Right forelimb (tissue), 1 donor: ENCODE measurements at regions not wholly inside any gene's neighbourhood (a gene's known extent, or its start where the extent isn't known, plus 50 kb on each side); places are given as distances from the start of the nearest gene placed in this dataset.
"Not testable (repeated sequence)": the region's sequence is repeated elsewhere in the genome, so short reads cannot be mapped to it uniquely, and the experiment has no call there.

Experiments
- DNase-seq: peaks from one replicate; pipeline ENCODE4 v3.0.0-alpha.2; 2018

DNA sequence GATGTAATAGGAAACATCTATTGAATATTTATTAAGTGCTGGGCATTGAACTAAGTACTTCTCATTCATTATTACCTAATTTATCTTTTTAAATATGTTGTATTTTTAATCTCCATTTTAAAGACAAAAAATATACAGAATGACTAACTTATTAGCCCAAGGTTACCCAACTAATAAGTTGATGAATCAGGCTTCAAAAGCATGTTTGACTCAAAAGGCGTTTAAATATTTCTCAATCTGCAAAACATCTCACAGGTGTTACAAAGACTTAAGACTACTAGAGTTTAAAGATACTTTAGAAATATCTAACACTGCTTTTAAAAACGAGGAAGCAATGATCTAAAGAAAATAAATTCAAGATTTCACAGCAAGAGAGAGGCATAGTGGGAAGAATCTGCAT, 457.4 kb upstream of the DCN start:
- DNase-seq: no peak

- DNase-seq: no peak
Observed at GRCh38 chr12:91639327-91639726, 456.7 kb upstream of the DCN start.

GRCh38 chr12:91637789-91638624, 455.4 kb upstream of the DCN start:
- DNase-seq: no peak

DNA sequence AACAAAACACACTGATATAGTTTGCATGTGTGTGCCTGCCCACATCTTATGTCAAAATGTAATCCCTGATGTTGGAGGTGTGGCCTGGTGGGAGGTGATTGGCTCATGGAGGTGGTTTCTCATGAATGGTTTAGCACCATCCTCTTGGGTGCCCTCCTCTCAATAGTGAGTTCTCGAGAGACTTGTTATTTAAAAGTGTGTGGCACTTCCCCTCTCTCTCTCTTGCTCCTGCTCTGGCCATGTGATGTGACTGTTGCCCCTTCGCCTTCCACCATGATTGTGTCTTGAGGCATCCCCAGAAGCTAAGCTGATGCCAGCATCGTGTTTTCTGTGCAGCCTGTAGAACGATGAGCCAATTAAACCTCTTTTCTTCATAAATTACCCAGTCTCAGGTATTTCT, 454.1 kb upstream of the DCN start:
- no peak for DNase-seq

GRCh38 chr12:91634386-91634713, 451.7 kb upstream of the DCN start:
- not testable (repeated sequence) for DNase-seq

- no peak for DNase-seq
Observed at GRCh38 chr12:91633734-91634357, 451.2 kb upstream of the DCN start.

GRCh38 chr12:91633206-91633605, 450.6 kb upstream of the DCN start:
- DNase-seq: no peak

DNA sequence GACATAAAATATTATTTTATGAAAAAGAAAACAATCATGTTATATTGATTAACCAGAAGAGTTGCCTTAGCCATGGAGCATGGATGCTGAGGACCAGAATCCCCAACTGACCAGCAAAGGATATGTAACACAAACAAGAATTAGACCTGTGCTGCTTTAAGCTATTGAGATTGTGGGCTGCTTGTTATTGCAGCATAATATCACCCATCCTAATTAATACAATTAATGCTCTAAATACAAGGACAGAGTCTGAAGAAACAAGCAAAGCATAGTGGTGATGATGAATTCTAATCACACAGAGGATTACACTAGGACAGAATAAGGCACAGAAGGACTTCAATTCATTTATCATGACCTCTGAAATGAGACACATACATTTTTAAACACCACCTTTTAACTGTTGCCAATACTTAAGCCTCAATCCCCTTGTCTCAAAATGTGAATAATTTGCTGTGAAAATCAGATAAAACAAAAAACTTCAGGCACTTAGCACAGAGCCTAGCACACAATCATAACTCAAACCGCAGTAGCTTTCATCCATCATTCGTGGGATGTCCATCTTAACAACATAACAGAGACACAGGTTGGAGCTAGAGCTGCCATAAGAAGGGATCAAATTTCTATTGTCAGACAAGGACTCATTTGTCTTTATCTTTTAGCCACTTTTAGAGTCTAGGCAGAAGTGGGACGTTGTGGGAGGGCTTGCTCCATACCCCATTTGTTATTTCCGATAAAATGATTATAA, 449.6 kb upstream of the DCN start:
- no peak for DNase-seq

DNA sequence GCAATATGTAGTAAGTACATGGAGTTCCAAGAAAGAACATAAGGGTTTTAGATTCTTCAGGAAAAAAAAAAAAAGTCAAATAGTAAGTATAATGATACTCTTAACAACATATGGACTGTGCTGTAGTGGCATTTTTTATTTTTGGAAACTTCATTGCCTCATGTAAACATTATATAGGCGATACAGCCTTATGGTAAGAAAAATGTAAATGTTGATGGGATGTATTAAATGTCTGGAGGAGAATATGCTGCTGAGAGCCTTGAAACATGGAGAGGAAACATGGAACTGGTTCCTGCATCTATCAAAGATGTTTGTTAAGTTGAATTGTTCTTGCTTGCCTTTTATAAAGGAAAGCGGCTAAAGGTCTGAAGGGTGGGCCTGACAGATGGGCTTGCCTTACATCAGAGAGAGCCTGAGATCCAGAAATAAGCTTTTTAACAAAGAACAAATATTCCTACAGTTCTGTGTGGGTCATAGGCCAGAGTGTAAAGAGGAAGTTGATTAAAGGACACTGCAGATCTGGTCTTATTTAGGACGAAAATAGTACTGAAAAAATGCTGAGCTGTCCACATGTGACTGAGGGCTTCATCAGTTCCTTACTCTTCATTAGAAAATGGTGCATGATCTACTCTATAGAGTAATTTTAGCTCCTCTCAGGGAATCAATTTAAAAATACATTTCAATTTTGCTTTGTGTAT, 448.1 kb upstream of the DCN start:
- no peak for DNase-seq

DNA sequence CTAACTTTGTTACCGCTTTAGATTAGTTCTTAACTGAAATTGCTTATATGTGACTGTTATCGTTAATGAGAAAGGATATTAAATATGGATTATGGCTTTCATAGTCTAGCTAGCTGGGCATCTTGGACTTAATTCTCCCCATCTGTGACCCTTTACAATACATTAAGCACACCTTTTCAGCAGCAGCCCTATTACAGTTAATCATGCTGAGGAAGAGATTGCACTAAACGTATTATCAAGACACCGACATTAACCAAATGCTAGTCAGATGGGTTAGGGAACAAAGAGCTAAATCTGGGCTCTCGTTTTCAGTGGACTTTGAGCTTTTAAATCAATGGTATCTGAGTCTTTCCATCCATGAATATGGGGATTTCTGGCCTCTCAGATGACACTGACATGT, 447.5 kb upstream of the DCN start:
- no peak for DNase-seq

DNA sequence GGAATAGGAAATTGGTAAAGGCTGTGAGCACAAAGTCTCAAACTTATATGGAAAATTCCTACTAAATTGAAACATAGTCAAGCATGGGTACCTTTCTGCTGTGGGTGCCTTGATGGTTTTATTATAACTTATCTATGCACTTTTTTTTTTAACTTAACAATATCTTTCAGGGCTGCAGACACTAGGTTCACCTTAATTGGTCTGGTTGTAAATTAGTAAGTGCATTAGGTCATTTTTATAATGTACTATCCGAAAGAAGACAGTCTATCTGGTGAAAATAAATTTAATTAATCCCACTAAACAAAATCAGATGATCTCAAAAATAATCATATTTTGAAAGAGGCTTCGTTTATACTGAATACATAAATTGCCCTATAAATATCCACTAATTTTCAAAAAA, 446.8 kb upstream of the DCN start:
- no peak for DNase-seq

DNA sequence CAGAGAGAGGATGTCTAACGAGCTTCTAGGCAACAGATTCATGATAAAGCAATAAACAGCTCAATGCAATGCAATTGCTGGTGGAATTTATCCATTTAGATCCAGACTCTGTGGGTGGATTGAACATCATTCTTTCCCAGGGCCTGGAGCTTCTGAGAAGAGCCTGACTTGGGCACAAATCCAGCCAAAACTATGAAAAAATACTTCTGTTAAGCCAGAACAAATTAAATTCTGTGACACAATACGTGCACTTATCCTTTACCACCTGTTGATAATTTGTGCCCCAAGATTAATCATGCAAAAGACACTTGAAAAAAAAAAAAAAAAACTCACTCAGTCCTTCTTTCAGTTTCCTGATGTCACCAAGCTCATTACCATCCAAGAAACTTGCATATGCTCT, 446.0 kb upstream of the DCN start:
- no peak for DNase-seq

DNA sequence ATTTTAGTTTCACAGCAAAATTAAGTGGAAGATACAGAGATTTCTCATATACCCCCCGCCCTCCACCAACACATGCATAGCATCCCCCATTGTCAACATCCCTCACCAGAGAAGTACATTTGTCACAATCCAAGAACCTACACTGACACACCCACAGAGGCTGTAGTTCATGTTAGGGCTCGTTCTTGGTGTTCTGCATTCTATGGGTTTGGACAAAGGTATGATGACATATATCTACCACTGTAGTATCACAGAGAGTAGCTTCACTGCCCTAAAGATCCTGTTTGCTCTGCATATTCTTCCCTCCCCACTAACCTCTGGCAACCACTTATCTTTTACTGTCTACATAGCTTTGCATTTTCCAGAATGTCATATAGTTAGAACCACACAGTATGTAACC, 444.6 kb upstream of the DCN start:
- DNase-seq: no peak

DNA sequence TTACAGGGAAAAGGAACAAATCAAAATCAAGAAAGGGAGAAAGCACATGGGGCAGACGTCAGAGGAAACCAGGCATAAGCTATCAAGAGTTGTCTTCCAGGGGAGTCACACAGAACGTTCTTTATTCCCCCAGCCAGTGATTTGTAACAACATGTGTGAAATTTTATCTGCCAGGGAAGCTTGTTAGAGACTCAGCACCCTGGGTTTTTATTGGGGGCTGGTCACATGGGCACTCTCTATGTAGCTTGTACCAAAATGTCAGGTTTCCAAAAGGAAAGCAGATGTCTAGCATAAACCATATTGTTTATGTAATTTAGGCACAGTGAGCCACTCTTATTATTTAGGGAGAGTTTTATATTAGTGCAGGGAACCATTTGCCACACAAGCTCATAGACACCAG, 440.4 kb upstream of the DCN start:
- DNase-seq: no peak

- no peak for DNase-seq
Observed at GRCh38 chr12:91622037-91622436, 439.4 kb upstream of the DCN start.

DNA sequence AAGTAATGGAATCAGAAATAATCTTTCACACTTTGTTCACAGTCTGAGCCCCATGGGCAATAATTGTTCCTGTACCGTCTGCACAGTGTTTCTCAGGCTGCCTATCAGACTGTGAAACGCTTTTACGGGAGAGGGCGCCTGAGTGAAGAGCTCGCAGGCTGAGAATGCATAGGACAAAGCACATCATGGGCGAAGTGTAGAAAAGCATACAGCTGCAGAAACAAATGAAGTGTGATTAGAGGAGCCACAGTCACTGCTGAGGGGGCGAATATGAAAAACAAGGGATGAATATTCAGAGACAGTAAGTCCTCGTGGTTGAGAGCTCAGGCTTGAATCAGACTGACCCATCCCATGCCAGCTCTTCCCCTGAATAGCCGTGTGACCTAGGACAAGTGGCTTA, 438.4 kb upstream of the DCN start:
- no peak for DNase-seq

DNA sequence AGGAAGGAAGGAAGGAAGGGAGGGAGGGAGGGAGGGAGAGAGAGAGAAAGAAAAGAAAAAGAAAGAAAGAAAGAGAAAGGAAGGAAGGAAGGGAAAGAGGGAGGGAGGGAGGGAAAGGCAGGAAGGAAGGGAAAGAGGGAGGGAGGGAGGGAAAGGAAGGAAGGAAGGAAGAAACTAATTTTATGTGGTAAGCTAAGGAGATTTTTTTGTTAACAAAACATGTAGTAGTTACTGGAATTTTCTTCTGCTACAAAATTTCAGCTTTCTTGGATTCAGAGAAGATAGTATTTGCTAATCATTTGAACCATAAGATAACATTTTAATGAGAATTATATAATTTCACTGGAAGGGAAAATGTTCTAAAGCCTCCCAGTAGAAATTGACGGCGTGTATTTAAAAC, 437.8 kb upstream of the DCN start:
- no peak for DNase-seq

DNA sequence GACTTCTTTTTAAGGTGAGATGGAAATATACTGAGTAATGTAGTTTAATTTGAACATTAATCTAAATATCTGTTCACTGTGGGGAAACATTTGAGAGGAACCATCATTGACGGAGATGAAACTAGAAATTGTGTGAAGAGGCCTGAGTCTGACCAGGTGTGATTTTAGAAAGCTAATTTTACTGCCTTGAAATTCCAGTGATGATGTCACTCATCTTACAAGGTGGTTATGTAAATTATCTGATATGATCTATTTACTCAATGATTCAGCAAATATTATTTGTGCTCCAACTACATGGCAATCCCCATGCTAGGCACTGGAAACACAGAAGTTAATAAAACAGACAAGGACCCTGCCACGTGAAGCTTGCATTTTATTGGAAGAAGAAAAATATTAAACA, 435.7 kb upstream of the DCN start:
- no peak for DNase-seq

- DNase-seq: no peak
Observed at GRCh38 chr12:91617818-91618217, 435.2 kb upstream of the DCN start.

DNA sequence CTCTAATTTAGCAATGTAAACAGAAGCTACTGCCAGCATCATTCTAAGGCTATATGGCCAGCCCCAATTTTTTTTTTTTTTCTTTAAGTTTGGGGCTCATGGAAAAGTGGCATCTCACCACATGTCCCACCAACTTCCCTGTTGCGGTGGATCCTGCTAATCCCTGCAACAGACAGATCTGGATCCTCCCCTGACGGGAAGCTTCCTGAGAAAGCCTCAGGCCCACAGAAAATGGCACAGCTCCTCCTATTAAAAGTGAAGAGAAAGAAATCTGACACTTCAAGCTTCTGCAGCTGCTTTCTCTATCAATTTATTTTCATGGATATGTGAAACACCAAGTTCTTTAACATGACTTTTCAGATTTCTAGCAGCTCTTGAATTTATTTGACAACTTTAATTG, 433.8 kb upstream of the DCN start:
- no peak for DNase-seq

DNA sequence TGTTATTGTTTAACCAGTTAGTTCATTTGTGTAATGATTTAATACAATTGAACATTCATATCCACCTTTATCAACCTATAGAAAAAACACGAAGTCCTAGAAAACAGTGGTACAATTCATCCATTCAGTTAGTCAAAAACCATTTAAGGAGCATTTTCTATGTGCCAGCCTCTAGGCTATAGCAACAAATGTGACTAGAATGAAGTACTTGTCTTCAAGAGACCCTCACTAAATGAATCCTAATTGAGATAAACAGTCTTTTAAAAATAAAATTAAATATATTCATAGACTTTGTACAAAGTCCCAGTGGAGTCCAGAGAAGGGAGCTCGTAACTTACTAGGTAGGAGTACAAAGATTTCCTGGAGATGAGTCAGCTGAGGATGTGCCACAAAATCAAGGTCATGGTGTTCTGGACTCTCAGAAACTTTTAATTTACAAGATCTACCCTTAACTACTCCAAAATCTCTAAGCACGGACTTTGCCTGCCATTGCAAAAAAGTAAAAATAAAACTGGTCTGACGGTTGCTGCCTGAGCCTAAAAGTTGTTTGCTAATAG, 430.7 kb upstream of the DCN start:
- no peak for DNase-seq

GRCh38 chr12:91610561-91610960, 427.9 kb upstream of the DCN start:
- DNase-seq: no peak

DNA sequence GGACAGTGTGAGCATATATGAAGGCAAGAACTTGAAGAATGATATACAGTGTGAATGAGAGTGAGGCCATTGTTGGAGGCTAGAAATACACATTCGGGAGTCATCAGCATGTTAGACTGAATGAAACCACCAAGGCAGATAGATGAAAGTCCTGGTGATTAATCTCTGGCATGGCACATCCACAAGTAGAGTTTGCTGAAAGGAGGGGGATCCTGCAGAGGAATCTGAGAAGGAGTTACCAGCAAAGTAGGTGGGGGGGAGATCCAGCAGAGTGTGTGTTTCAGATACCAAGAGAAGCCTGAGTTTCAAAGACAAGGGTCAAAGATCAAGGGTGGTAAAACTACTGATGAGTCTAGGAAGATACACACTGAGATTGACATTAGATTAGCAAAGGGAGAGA, 426.7 kb upstream of the DCN start:
- DNase-seq: no peak
